ENCODE measurements at regions not wholly inside any gene's neighbourhood (a gene's known extent, or its start where the extent isn't known, plus 50 kb on each side); places are given as distances from the start of the nearest gene placed in this dataset.

DNA sequence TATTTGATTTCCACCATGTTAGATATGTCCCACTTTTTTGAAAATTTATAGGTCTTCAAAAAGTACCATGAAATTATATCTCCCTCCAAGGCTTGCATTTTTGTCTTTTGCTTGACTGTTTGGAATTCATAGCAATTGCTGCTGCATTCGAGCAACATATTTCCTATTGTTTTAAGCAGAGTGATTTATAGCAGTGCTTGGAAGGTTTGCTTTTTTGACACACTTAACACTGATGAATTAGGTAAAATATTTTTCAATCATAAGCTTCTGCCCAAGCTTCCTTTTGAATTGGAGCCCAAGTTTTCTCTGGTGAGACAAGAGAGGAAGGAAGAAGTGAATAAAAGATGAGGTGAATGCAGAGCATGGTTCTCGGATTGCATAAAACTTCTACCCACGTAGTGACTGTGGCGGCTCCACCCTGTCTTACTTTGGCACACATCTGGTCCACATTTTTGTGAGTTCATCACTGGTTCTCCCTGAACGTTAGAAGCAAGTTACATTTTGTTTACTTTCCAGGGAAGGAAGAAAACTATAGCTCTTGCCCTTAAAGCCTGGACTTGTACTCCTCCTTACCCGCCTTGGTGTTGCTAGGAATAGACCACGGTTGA, 667.0 kb downstream of the TSN start:
- DNase-seq (ENCODE audit: extremely low spot score) = no peak
- POLR2A ChIA-PET = no interaction called here
- TF ChIP-seq, protein P1, sequence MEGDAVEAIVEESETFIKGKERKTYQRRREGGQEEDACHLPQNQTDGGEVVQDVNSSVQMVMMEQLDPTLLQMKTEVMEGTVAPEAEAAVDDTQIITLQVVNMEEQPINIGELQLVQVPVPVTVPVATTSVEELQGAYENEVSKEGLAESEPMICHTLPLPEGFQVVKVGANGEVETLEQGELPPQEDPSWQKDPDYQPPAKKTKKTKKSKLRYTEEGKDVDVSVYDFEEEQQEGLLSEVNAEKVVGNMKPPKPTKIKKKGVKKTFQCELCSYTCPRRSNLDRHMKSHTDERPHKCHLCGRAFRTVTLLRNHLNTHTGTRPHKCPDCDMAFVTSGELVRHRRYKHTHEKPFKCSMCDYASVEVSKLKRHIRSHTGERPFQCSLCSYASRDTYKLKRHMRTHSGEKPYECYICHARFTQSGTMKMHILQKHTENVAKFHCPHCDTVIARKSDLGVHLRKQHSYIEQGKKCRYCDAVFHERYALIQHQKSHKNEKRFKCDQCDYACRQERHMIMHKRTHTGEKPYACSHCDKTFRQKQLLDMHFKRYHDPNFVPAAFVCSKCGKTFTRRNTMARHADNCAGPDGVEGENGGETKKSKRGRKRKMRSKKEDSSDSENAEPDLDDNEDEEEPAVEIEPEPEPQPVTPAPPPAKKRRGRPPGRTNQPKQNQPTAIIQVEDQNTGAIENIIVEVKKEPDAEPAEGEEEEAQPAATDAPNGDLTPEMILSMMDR (IDR thresholded peaks at IDR 0.05; ENCODE audit: control extremely low read depth, extremely low read depth, low read depth, missing control alignments) = no peak
- CTCF ChIA-PET = no interaction called here

DNA sequence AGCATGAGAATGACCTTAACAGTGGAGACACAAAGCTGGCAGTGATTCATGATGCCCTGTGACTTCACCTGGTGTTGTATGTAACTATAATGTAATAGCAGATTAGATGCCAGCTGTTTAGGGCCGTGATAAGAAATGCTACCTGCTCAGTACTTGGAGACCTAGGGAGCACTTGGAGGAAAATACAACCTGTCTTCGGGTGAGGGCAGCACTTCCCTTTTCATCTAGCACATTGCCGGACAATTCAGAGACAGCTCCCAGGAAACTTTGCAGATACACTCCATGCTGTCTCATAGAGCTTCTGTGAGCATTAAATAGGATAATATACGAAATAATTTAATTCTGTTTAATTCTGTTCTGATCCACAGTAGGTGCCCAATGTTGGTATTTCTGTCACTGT, 668.5 kb downstream of the TSN start:
- ChIA-PET CTCF (no interaction called here), POLR2A (no interaction called here)
- TF ChIP-seq, protein P1 (IDR thresholded peaks at IDR 0.05; ENCODE audit: control extremely low read depth, extremely low read depth, low read depth, missing control alignments) = no peak
- no peak for DNase-seq (ENCODE audit: extremely low spot score)

DNA sequence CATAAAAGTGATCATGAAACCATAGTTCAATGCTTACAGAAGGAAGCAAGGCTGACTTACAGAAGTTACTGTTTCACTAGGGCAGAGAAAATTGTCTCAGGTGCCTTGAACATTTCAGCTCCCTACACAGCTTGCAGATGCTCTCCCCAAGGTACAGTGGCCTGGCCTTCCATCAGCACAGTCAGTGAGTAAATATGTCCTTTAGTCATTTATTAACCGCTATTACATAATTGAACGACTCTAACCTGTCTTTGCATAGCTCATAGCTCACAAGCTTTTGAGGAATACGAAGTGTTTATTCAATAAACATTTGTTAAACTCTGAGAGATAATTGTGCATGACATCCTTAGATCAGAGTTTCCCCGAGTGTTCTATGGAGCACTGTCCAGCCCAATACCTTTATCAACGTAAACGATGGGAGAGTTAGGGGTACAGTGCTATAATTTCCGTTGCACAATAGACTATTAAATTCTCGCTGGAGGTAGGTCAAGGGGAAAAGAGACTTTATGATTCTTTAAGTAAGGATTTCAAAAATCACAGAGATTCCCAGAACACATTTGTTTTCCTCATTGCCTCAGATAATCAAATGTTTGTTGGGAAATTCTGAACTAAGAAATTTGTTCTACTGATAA, 677.8 kb downstream of the TSN start:
- TF ChIP-seq, protein P1 (IDR thresholded peaks at IDR 0.05; ENCODE audit: control extremely low read depth, extremely low read depth, low read depth, missing control alignments) = no peak
- no peak for DNase-seq (ENCODE audit: extremely low spot score)
- ChIA-PET CTCF (no interaction called here), POLR2A (no interaction called here)

DNA sequence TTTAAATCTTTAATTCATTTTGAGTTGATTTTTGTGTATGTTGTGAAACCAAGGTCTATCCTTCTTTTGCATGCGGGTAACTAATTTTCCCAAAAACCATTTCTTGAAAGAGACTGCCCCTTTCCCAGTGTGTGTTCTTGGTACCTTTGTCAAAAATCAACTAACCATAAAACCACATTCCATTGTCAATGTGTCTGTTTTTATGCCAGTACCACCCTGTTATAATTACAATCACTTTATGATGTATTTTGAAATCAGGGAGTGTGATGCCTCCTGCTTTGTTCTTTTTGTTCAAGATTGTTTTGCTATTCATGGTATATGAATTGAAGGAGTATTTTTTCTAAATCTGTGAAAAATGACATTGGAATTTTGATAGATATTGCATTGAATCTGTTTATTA, 689.6 kb downstream of the TSN start:
- TF ChIP-seq, protein P1 (IDR thresholded peaks at IDR 0.05; ENCODE audit: control extremely low read depth, extremely low read depth, low read depth, missing control alignments) = no peak
- ChIA-PET CTCF (no interaction called here), POLR2A (no interaction called here)
- DNase-seq (ENCODE audit: extremely low spot score) = no peak

DNA sequence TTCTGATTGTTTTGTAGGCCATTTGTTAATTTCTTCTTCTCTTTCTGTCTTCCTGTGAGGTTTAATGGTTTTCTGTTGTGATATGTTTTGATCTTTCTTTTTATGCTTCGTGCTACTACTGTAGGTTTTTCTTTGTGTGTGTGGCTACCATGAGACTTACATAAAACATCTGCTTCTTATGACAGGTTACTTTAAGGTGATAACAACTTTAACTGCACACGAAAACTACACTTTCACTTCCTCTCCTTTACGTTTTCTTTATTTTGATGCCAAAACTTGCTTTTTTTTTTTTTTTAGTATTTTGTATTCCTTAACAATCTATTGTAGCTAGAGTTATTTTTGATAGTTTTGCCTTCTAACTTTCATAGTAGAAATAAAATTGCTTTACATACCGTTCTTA, 691.3 kb downstream of the TSN start:
- CTCF ChIA-PET = no interaction called here
- DNase-seq (ENCODE audit: extremely low spot score) = no peak
- POLR2A ChIA-PET = no interaction called here
- TF ChIP-seq, protein P1 (IDR thresholded peaks at IDR 0.05; ENCODE audit: control extremely low read depth, extremely low read depth, low read depth, missing control alignments) = no peak

DNA sequence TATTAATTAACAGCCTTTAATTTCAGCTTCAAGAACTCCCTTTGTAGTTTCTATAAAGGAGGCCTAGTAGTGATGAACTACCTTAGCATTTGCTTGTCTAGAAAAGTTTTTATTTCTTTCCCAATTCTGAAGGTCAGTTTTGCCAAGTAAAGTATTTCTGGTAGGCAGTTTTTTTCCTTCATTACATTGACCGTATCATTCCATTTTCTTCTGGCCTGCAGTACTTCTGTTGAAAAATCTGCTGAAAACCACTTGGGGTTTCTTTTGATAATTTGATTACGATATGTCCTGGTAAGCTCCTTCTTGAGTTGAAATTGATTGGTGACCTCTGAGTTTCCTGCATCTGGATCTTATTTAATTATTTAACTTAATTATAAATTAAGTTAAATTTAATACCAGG, 691.8 kb downstream of the TSN start:
- no peak for DNase-seq (ENCODE audit: extremely low spot score)
- ChIA-PET POLR2A (no interaction called here), CTCF (no interaction called here)
- TF ChIP-seq, protein P1 (IDR thresholded peaks at IDR 0.05; ENCODE audit: control extremely low read depth, extremely low read depth, low read depth, missing control alignments) = no peak

Measured in GM10248 (cell line).